CD8-positive, alpha-beta memory T cell (primary cell): ENCODE measurements at regions not wholly inside any gene's neighbourhood (a gene's known extent, or its start where the extent isn't known, plus 50 kb on each side); places are given as distances from the start of the nearest gene placed in this dataset.

Source experiments
- CTCF ChIA-PET: fragments of 350-600 bp; sonication (Branson Sonifier 250); formaldehyde crosslinking; loops from one replicate; lab custom pipeline; 2021; ENCODE audit warnings: antibody characterized with exemption; lab: Charles Lee
- POLR2A ChIA-PET: fragments of 350-600 bp; sonication (Branson Sonifier 250); formaldehyde crosslinking; loops from one replicate; lab custom pipeline; 2021; ENCODE audit warnings: antibody characterized with exemption; lab: Charles Lee
- DNase-seq, 5 donors: peaks; one replicate each; pipeline versions ENCODE4 v3.0.0 to v3.0.0-alpha.2; 2020 to 2022; ENCODE audit warnings: mixed read lengths in 1 of 5
- H3K27ac ChIP-seq: one replicate; pipeline ENCODE4 v1.7.0; 2013; ENCODE audit warnings: low read depth, mild to moderate bottlenecking, low read length, moderate library complexity
- H3K27me3 ChIP-seq: 2 replicates; pipeline ENCODE4 v1.7.0; 2013; ENCODE audit warnings: low read length, mild to moderate bottlenecking; ENCODE audit not compliant: insufficient read depth, poor library complexity, severe bottlenecking
- H3K36me3 ChIP-seq: 2 replicates; pipeline ENCODE4 v1.7.0; 2013; ENCODE audit warnings: mild to moderate bottlenecking, low read length, moderate library complexity; ENCODE audit not compliant: insufficient read depth
- H3K4me1 ChIP-seq: 2 replicates; pipeline ENCODE4 v1.7.0; 2013; ENCODE audit warnings: mild to moderate bottlenecking, low read length, moderate library complexity; ENCODE audit not compliant: insufficient read depth
- H3K4me3 ChIP-seq: 2 replicates; pipeline ENCODE4 v1.7.0; 2013; ENCODE audit warnings: mild to moderate bottlenecking, low read length
- H3K9me3 ChIP-seq: 2 replicates; pipeline ENCODE4 v1.7.0; 2013; ENCODE audit warnings: mild to moderate bottlenecking, low read length
- H3K27ac Mint-ChIP-seq, 8 donors: one replicate each; pipeline ENCODE4 v1.8.0; 2020 to 2021; ENCODE audit warnings: mixed read lengths in 8 of 8, mild to moderate bottlenecking in 6 of 8, inconsistent platforms in 3 of 8, moderate library complexity in 3 of 8
- H3K27me3 Mint-ChIP-seq, 2 donors: one replicate each; pipeline ENCODE4 v1.8.0; 2020 to 2021; ENCODE audit warnings: mixed read lengths in 2 of 2, mild to moderate bottlenecking in 1 of 2, moderate library complexity in 1 of 2
- H3K36me3 Mint-ChIP-seq, 3 donors: one replicate each; pipeline ENCODE4 v1.8.0; 2020 to 2021; ENCODE audit warnings: mixed read lengths in 3 of 3, inconsistent platforms in 1 of 3, mild to moderate bottlenecking in 1 of 3
- H3K4me1 Mint-ChIP-seq, 3 donors: one replicate each; pipeline ENCODE4 v1.8.0; 2020 to 2021; ENCODE audit warnings: mixed read lengths in 3 of 3, inconsistent platforms in 1 of 3, mild to moderate bottlenecking in 1 of 3
- H3K4me3 Mint-ChIP-seq, 7 donors: one replicate each; pipeline ENCODE4 v1.8.0; 2020 to 2021; ENCODE audit warnings: mixed read lengths in 7 of 7, mild to moderate bottlenecking in 6 of 7, moderate library complexity in 4 of 7, inconsistent platforms in 2 of 7
- H3K9me3 Mint-ChIP-seq, 5 donors: one replicate each; pipeline ENCODE4 v1.8.0; 2020 to 2022; ENCODE audit warnings: mixed read lengths in 5 of 5, mild to moderate bottlenecking in 3 of 5, moderate library complexity in 2 of 5, inconsistent platforms in 1 of 5

DNA sequence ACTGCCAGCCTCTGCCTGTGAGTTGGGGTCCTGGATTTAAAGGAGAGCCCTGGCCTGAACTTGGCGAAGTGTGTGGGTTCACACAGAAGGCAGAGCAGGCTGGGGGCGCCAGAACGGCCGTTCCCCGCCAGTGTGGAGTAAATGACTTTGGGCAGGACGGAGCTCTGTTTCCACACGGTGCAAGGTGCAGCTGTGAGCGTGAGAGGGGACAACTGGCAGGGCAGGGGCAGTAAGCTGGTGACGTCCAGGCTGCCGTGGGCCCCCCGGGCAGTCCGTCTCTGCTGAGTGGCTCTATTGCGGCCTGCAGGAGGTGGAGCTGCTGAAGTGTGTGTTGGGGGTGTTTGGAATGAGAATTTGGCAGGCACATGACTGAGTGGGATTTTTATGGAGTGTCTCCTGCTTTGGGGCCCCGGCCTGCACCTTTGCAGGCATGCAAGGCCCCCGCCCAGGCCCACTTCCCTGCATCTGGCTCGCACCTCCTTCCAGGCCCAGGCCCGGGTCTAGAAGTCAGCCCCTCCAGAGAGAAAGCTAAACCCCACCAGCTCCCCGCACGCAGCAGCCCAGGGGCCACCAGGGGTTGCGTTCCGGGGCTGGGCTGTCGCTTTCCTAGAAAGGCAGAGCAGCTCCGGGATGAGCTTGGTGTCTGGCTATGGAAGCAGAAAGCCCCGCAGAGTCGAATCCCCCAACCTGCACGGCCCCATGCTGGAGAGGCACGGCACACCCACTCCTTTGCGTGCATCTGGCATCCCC, 62.2 kb upstream of the GRPEL1 start:
- Mint-ChIP-seq H3K4me1 (no peaks in the 10 kb centered on the region), H3K27me3 (peaks cover 4 to 11% of the 10 kb centered on the region in 2 donors), H3K27ac (no peak overlapping the region), H3K36me3 (no peaks in the 10 kb centered on the region), H3K9me3 (no peaks in the 10 kb centered on the region), H3K4me3 (no peak overlapping the region)
- Histone ChIP-seq H3K27me3 (no peaks in the 10 kb centered on the region), H3K4me3 (no peak overlapping the region), H3K36me3 (no peaks in the 10 kb centered on the region), H3K4me1 (no peaks in the 10 kb centered on the region), H3K9me3 (no peaks in the 10 kb centered on the region), H3K27ac (no peak overlapping the region)
- CTCF ChIA-PET: interaction anchor here (0.8 kb wide), 1 partner anchor 11 kb away, joined by 3 read pairs; no protein-coding TSS in a partner anchor
- DNase-seq: no peak
- POLR2A ChIA-PET: no interaction called here

DNA sequence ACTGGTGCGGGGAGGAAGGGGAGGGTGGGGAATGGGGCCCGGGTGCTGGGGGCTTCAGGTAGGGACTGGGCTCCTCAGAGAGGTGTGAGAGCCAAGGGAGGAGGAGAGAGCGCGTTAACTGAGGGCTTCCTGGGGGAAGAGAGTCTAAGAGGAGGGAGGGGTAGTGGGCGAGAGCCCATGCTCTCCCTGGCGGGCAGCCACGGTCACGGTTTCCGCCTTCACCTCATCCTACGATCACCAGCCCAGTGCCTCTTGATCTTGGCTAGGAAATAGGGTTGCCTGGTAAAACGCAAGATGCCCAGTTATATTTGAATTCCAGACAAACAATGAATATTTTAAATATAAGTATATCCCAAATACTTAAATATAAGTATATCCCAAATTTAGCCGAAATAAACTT, 60.8 kb upstream of the GRPEL1 start:
- Histone ChIP-seq H3K4me1 (no peaks in the 10 kb centered on the region), H3K27ac (no peak overlapping the region), H3K27me3 (no peaks in the 10 kb centered on the region), H3K4me3 (no peak overlapping the region), H3K9me3 (no peaks in the 10 kb centered on the region), H3K36me3 (no peaks in the 10 kb centered on the region)
- POLR2A ChIA-PET: no interaction called here
- Mint-ChIP-seq H3K27me3 (peaks cover 4 to 19% of the 10 kb centered on the region in 2 donors), H3K4me3 (no peak overlapping the region), H3K36me3 (no peaks in the 10 kb centered on the region), H3K4me1 (no peaks in the 10 kb centered on the region), H3K9me3 (no peaks in the 10 kb centered on the region), H3K27ac (no peak overlapping the region)
- no peak for DNase-seq
- CTCF ChIA-PET: no interaction called here

DNA sequence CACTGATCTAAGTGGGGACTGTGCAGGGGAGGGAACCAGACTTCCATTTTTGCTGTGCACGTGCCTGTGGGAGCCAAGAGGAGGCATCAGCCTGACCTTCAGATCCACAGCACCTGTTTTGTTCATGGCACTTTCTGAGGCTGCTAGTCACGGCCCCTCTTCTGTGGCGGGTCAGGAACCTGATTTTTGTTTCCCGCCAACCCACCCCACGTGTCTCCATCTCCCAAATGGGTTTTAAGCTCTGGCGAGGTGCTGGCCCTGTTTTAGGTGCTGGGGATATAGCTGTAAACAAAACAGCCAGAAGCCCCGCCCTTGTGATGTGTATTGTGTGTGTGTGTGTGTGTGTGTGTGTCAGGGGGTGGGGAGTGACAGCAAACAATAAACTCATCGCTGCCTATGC, 60.4 kb upstream of the GRPEL1 start:
- DNase-seq: no peak
- ChIA-PET POLR2A (no interaction called here), CTCF (no interaction called here)
- no peak overlapping the region for H3K27ac ChIP-seq
- Mint-ChIP-seq H3K4me3 (no peak overlapping the region), H3K9me3 (no peaks in the 10 kb centered on the region), H3K27me3 (peaks cover 4 to 23% of the 10 kb centered on the region in 2 donors), H3K4me1 (no peaks in the 10 kb centered on the region), H3K36me3 (no peaks in the 10 kb centered on the region), H3K27ac (no peak overlapping the region)
- no peaks in the 10 kb centered on the region for H3K4me1 ChIP-seq
- no peaks in the 10 kb centered on the region for H3K9me3 ChIP-seq
- no peaks in the 10 kb centered on the region for H3K36me3 ChIP-seq
- no peak overlapping the region for H3K4me3 ChIP-seq
- no peaks in the 10 kb centered on the region for H3K27me3 ChIP-seq

DNA sequence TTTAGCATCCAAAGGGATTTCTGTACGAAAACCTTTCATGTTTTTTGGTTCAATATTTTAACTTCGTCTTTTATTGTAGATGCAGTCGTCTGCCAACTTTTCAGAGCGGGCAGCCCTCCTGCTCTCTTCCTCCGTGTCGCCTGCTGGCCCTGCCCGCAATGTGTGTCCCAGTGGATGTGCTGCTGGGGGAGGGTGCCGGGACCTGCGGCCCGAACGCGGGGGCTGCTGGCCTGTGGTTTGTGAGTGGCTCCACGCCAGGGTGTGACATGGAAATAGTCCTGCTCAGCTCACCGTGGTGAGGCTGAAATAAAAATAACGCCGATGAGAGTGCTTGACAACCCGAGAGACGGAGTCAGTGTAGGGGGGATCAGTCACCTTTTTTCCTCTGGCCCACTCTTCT, 59.7 kb upstream of the GRPEL1 start:
- H3K9me3 ChIP-seq: no peaks in the 10 kb centered on the region
- H3K4me3 ChIP-seq: no peak overlapping the region
- H3K36me3 ChIP-seq: no peaks in the 10 kb centered on the region
- CTCF ChIA-PET: no interaction called here
- H3K4me3 Mint-ChIP-seq: no peak overlapping the region
- no peaks in the 10 kb centered on the region for H3K4me1 Mint-ChIP-seq
- POLR2A ChIA-PET: no interaction called here
- H3K27ac Mint-ChIP-seq: no peak overlapping the region
- H3K9me3 Mint-ChIP-seq: no peaks in the 10 kb centered on the region
- no peaks in the 10 kb centered on the region for H3K36me3 Mint-ChIP-seq
- no peak overlapping the region for H3K27ac ChIP-seq
- DNase-seq: no peak
- H3K27me3 Mint-ChIP-seq: peaks cover 4 to 23% of the 10 kb centered on the region in 2 donors
- no peaks in the 10 kb centered on the region for H3K27me3 ChIP-seq
- no peaks in the 10 kb centered on the region for H3K4me1 ChIP-seq

DNA sequence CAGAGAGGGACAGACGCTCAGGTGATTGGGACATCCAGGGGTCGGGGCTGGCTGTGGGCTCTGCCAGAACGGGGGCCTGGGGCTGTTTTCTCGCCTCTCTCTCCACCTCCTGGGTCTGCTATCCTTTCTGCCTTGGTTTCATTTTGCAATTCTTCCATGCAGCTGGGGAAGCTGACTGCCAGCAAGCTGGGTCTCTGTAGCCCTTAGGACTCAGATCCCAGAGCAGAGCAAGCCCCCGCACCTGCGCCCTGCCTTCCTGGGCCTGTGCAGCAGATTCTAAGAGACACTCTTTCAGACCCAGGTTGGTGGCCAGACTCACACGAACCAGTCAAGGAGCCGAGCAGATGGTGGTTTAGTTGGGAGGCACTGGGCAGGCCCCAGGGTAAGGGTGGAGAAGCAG, 59.1 kb upstream of the GRPEL1 start:
- H3K27ac Mint-ChIP-seq: no peak overlapping the region
- H3K9me3 Mint-ChIP-seq: no peaks in the 10 kb centered on the region
- no peaks in the 10 kb centered on the region for H3K36me3 ChIP-seq
- H3K4me3 Mint-ChIP-seq: no peak overlapping the region
- H3K36me3 Mint-ChIP-seq: no peaks in the 10 kb centered on the region
- peaks cover 4 to 23% of the 10 kb centered on the region in 2 donors for H3K27me3 Mint-ChIP-seq
- H3K27me3 ChIP-seq: no peaks in the 10 kb centered on the region
- H3K4me1 ChIP-seq: no peaks in the 10 kb centered on the region
- no peak overlapping the region for H3K4me3 ChIP-seq
- no peak for DNase-seq
- POLR2A ChIA-PET: no interaction called here
- H3K27ac ChIP-seq: no peak overlapping the region
- CTCF ChIA-PET: no interaction called here
- H3K9me3 ChIP-seq: no peaks in the 10 kb centered on the region
- H3K4me1 Mint-ChIP-seq: no peaks in the 10 kb centered on the region

DNA sequence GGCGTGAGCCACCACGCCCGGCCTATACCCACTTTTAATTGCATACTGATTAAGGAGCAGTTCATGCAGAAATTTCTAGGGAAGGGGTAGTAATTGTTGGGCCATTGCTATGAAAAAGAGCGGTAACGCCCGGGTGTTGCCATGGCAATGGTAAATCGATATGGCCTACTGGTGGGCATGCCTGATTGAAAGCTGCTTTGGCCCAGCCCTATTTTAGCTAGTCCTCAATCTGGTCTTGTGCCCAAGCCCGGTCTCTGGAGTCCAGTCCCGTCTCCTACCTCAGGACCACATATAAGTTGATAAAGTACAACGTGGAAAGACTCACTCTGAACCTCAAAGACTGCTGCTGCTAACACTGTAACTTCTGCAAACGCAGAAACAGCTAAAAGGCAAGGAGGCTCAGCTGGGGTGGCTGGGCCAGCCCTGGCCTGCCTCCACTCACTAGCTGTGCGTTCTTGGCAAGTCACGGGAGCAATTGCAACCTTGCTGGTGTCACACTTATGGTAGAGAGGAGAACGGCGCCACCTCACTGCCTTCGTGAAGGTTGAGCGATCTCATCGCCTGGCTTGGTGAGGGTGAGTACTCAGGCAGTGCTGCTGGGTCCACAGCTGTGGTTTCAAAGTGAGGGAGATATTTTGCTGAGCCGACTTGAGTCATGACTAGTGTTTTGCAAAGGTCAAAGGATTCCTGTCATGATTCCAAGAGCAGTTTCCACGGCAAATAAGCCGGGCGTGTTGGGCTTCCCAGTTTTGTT, 57.0 kb upstream of the GRPEL1 start:
- Mint-ChIP-seq H3K9me3 (no peaks in the 10 kb centered on the region), H3K27ac (no peak overlapping the region), H3K27me3 (peaks cover 10 to 31% of the 10 kb centered on the region in 2 donors), H3K4me1 (no peaks in the 10 kb centered on the region), H3K36me3 (no peaks in the 10 kb centered on the region), H3K4me3 (no peak overlapping the region)
- Histone ChIP-seq H3K36me3 (no peaks in the 10 kb centered on the region), H3K27me3 (no peaks in the 10 kb centered on the region), H3K4me1 (no peaks in the 10 kb centered on the region), H3K4me3 (no peak overlapping the region), H3K27ac (no peak overlapping the region), H3K9me3 (no peaks in the 10 kb centered on the region)
- ChIA-PET CTCF (no interaction called here), POLR2A (no interaction called here)
- DNase-seq: no peak

DNA sequence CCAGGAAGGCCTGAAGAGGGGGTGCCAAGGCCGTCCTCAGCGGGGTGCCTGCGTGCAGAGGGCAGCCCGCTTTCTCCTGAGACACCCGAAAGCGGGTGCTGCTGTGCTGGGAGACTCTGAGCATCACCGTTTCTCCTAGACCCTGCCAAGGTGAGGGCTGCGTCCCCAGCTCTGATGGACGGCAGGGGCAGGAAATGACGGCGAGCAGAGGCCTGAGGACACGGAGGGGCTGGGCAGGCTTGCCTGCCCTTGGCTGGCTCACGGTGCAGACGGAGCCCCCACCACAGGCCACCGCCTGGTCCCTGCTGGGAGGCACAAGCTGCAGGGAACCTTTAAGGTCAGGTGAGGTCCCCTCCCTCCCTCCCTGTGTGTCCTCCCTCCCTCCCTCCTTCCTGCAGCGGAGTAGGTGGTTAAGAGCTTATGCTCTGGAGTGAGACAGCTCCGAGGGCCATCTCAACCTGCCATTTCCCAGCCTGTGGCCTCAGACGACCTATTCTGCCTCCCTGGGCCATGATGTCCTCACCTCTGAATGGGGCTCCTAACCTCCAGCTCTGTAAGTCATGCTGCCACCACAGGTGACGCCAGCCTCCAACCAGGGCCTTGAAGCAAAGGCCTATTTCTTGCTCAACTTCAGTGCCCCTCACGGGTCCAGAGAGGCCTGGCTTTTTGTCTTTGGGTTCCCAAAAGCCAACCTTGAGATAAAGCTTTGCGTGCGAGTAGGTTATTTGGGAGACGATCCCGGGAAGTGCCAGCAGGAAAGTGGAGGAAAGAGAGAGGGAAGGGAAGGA, 54.2 kb upstream of the GRPEL1 start:
- Mint-ChIP-seq H3K27ac (no peak overlapping the region), H3K4me1 (no peaks in the 10 kb centered on the region), H3K27me3 (peaks cover 10 to 52% of the 10 kb centered on the region in 2 donors), H3K4me3 (no peak overlapping the region), H3K9me3 (peaks cover 0 to 10% (median 0%) of the 10 kb centered on the region in 5 donors), H3K36me3 (peaks cover 0 to 3% (median 0%) of the 10 kb centered on the region in 3 donors)
- Histone ChIP-seq H3K4me3 (no peak overlapping the region), H3K4me1 (no peaks in the 10 kb centered on the region), H3K9me3 (no peaks in the 10 kb centered on the region), H3K36me3 (no peaks in the 10 kb centered on the region), H3K27me3 (no peaks in the 10 kb centered on the region), H3K27ac (no peak overlapping the region)
- CTCF ChIA-PET: no interaction called here
- POLR2A ChIA-PET: no interaction called here
- no peak for DNase-seq

DNA sequence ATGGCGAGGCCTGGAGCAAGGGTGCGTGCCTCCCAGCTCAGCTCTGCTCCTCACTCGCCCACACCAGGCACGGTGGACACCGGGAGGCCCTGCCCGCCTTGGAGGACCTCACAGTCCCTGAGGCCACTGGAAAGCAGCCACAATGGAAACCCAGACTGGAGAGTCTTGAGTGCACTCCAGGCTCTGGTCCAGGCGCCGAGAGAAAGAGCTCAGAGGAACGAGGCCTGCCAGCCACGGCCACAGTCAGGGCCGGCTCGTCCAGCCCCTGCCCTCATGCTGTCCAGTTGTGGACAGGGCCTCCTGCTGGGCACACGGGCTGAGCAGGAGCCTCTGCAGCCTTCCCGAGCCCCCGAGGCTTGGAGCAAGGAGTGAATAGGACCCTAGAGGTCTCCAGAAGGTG, 53.3 kb upstream of the GRPEL1 start:
- no peaks in the 10 kb centered on the region for H3K4me1 ChIP-seq
- H3K9me3 ChIP-seq: no peaks in the 10 kb centered on the region
- H3K27ac Mint-ChIP-seq: no peak overlapping the region
- ChIA-PET POLR2A (no interaction called here), CTCF (no interaction called here)
- H3K27me3 ChIP-seq: no peaks in the 10 kb centered on the region
- H3K27ac ChIP-seq: no peak overlapping the region
- H3K4me1 Mint-ChIP-seq: no peaks in the 10 kb centered on the region
- no peak for DNase-seq
- H3K36me3 ChIP-seq: no peaks in the 10 kb centered on the region
- H3K4me3 ChIP-seq: no peak overlapping the region
- H3K9me3 Mint-ChIP-seq: peaks cover 0 to 10% (median 0%) of the 10 kb centered on the region in 5 donors
- H3K4me3 Mint-ChIP-seq: no peak overlapping the region
- H3K27me3 Mint-ChIP-seq: peaks cover 10 to 48% of the 10 kb centered on the region in 2 donors
- peaks cover 0 to 3% (median 0%) of the 10 kb centered on the region in 3 donors for H3K36me3 Mint-ChIP-seq
